SK-N-SH (cell line): ENCODE measurements at regions not wholly inside any gene's neighbourhood (a gene's known extent, or its start where the extent isn't known, plus 50 kb on each side); places are given as distances from the start of the nearest gene placed in this dataset.

ENCODE experiments used
- CTCF ChIA-PET: fragments of 300-600, 350-600 bp; formaldehyde crosslinking; extraction: SDS; loops from one replicate; lab custom pipeline; 2021; lab: Yijun Ruan, JAX
- POLR2A ChIA-PET: fragments of 350-600 bp; sonication (Branson Sonifier 250); formaldehyde crosslinking; extraction: SDS; loops from one replicate; lab custom pipeline; 2020; ENCODE audit warnings: antibody characterized with exemption, inconsistent platforms; lab: Yijun Ruan, JAX
- DNase-seq: peaks from one replicate; pipeline ENCODE4 v3.0.0; 2012
- H2AFZ ChIP-seq: fragments of 200-600 bp; sonication (generic); 2 replicates; pipeline ENCODE4 v1.8.1; 2016; ENCODE audit warnings: antibody characterized with exemption, mild to moderate bottlenecking, low read depth
- H3F3A ChIP-seq: fragments of 200-600 bp; sonication (generic); replicated peaks from 2 replicates; pipeline ENCODE3; 2016; ENCODE audit warnings: antibody characterized with exemption, mild to moderate bottlenecking; ENCODE audit not compliant: insufficient read depth
- H3K27ac ChIP-seq, 2 experiments: fragments of 200-500 bp in 1 of 2; fragments of 200-600 bp in 1 of 2; sonication (Bioruptor generic) in 1 of 2; sonication (generic), shearing (Covaris generic) in 1 of 2; 2 replicates each; pipeline versions ENCODE4 v1.5.1 to v1.6.1; 2014 to 2016; ENCODE audit warnings: low read depth in 2 of 2, inconsistent platforms in 1 of 2, low read length in 1 of 2, mild to moderate bottlenecking in 1 of 2, mixed read lengths in 1 of 2
- H3K27me3 ChIP-seq: fragments of 200-600 bp; sonication (generic), shearing (Covaris generic); 2 replicates; pipeline ENCODE4 v1.6.1; 2016; ENCODE audit warnings: mixed run types; ENCODE audit not compliant: insufficient read depth
- H3K36me3 ChIP-seq, 2 experiments: fragments of 200-500 bp in 1 of 2; fragments of 200-600 bp in 1 of 2; sonication (Bioruptor generic) in 1 of 2; sonication (generic) in 1 of 2; replicated peaks in 1 of 2; 2 replicates each; pipeline versions ENCODE3 to v1.5.1; 2014 to 2016; ENCODE audit warnings: low read length in 1 of 2, mild to moderate bottlenecking in 1 of 2; ENCODE audit not compliant: insufficient read depth in 2 of 2, control insufficient read depth in 1 of 2
- H3K4me1 ChIP-seq, 2 experiments: fragments of 200-500 bp in 1 of 2; fragments of 200-600 bp in 1 of 2; sonication (Bioruptor generic) in 1 of 2; sonication (generic), shearing (Covaris generic) in 1 of 2; 2 replicates each; pipeline versions ENCODE4 v1.5.1 to v1.6.1; 2014 to 2016; ENCODE audit warnings: low read depth in 1 of 2, low read length in 1 of 2, mixed run types in 1 of 2; ENCODE audit not compliant: insufficient read depth in 2 of 2, control insufficient read depth in 1 of 2
- H3K4me2 ChIP-seq: fragments of 200-600 bp; sonication (generic), shearing (Covaris generic); 2 replicates; pipeline ENCODE4 v1.6.1; 2017; ENCODE audit warnings: mixed run types
- H3K4me3 ChIP-seq, 2 experiments: fragments of 200-500 bp in 1 of 2; fragments of 200-600 bp in 1 of 2; sonication (Bioruptor generic) in 1 of 2; sonication (generic), shearing (Covaris generic) in 1 of 2; 2 replicates each; pipeline versions ENCODE4 v1.5.1 to v1.8.1; 2014 to 2016; ENCODE audit warnings: low read depth in 2 of 2, inconsistent platforms in 1 of 2, low read length in 1 of 2, mild to moderate bottlenecking in 1 of 2, mixed read lengths in 1 of 2, moderate library complexity in 1 of 2
- H3K79me2 ChIP-seq: fragments of 200-600 bp; sonication (generic); 2 replicates; pipeline ENCODE4 v1.8.1; 2017; ENCODE audit warnings: mild to moderate bottlenecking; ENCODE audit not compliant: insufficient read depth
- H3K9ac ChIP-seq: fragments of 200-600 bp; sonication (generic); 2 replicates; pipeline ENCODE4 v1.6.1; 2017; ENCODE audit warnings: mixed run types
- H3K9me2 ChIP-seq: fragments of 200-600 bp; sonication (generic); 2 replicates; pipeline ENCODE4 v1.6.1; 2017; ENCODE audit warnings: mixed run types
- H3K9me3 ChIP-seq: fragments of 200-600 bp; sonication (generic); 2 replicates; pipeline ENCODE4 v1.6.1; 2017; ENCODE audit warnings: mixed run types, mild to moderate bottlenecking, moderate library complexity
- H4K20me1 ChIP-seq: fragments of 200-600 bp; sonication (generic); 2 replicates; pipeline ENCODE4 v1.6.1; 2017; ENCODE audit warnings: mild to moderate bottlenecking, mixed run types; ENCODE audit not compliant: insufficient read depth
- ELF1 ChIP-seq: IDR thresholded peaks from 2 replicates; pipeline ENCODE4 v1.4.0; 2012
- EZH2phosphoT487 ChIP-seq: fragments of 200-600 bp; sonication (generic); IDR thresholded peaks from 2 replicates; pipeline ENCODE4 v1.6.1; 2017; ENCODE audit warnings: low read depth, mixed run types, mild to moderate bottlenecking, antibody characterized with exemption, moderate library complexity, borderline replicate concordance
- FOXM1 ChIP-seq: IDR thresholded peaks from 2 replicates; pipeline ENCODE4 v1.4.0; 2012; ENCODE audit warnings: low read depth, mild to moderate bottlenecking
- GABPA ChIP-seq: IDR thresholded peaks from 2 replicates; pipeline ENCODE4 v1.4.0; 2012; ENCODE audit warnings: low read depth, mild to moderate bottlenecking
- GATA2 ChIP-seq: sonication (generic); formaldehyde crosslinking; IDR thresholded peaks from 2 replicates; pipeline ENCODE4 v1.5.0; 2020; ENCODE audit warnings: mild to moderate bottlenecking, missing genetic modification reagents
- JUND ChIP-seq: IDR thresholded peaks from 2 replicates; pipeline ENCODE4 v1.4.0; 2012
- MXI1 ChIP-seq: IDR thresholded peaks from 2 replicates; pipeline ENCODE4 v1.6.1; 2012; ENCODE audit warnings: mild to moderate bottlenecking, low read depth, low read length, improper control_type of control experiment
- NFIC ChIP-seq: IDR thresholded peaks from 2 replicates; pipeline ENCODE4 v1.4.0; 2012; ENCODE audit warnings: borderline replicate concordance
- RAD21 ChIP-seq: IDR thresholded peaks from 2 replicates; pipeline ENCODE4 v1.6.1; 2012; ENCODE audit warnings: mild to moderate bottlenecking, low read length
- RCOR1 ChIP-seq: fragments of 150-350 bp; IDR thresholded peaks from 2 replicates; pipeline ENCODE4 v1.6.1; 2017; ENCODE audit warnings: antibody characterized with exemption, low read length
- RFX5 ChIP-seq: IDR thresholded peaks from 2 replicates; pipeline ENCODE4 v1.6.1; 2012; ENCODE audit warnings: mild to moderate bottlenecking, improper control_type of control experiment, low read length
- RXRA ChIP-seq: IDR thresholded peaks from 2 replicates; pipeline ENCODE4 v1.4.0; 2012; ENCODE audit warnings: low read depth, mild to moderate bottlenecking, borderline replicate concordance
- TCF12 ChIP-seq: IDR thresholded peaks from 2 replicates; pipeline ENCODE4 v1.4.0; 2012
- WGBS: methylation state at CpG from one replicate; pipeline ENCODE4 v1.1.6; 2017; ENCODE audit warnings: low lambda C conversion rate; 5-methylcytosine and 5-hydroxymethylcytosine counted together
- TF ChIP-seq, protein P1 (sequence below): fragments of 150-350 bp; IDR thresholded peaks from 2 replicates; pipeline ENCODE4 v1.6.1; 2016; ENCODE audit warnings: mild to moderate bottlenecking, low read depth, low read length
- TF ChIP-seq, protein P2 (sequence below): IDR thresholded peaks from 2 replicates; pipeline ENCODE4; 2012
- TF ChIP-seq, protein P3 (sequence below): IDR thresholded peaks from 2 replicates; pipeline ENCODE4 v1.4.0; 2012; ENCODE audit warnings: low read depth
- TF ChIP-seq, protein P4 (sequence below): IDR thresholded peaks from 2 replicates; pipeline ENCODE4 v1.4.0; 2012; ENCODE audit warnings: low read depth, borderline replicate concordance

DNA sequence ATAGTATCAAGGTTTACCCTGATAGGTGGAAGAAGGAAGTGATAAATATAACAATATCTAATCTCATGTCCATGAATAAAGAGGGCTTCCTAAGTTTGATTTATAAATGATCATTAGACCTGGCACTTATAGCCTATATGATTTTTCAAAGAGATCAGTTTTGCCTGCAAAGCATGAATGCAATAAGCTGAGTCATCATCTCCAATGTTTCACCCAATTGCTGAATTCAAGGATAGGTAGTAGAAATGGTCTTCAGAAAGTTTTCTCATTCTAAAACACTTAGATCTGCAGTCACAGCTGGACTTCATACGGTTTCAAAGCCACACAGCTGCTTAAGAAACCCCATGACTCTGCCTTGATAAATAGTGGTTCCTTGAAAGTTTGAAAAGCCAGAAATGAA lies 1722.8 kb downstream of the MAT2B start:
- H3K4me2 ChIP-seq, result no peak overlapping the region
- no peak overlapping the region for H3K9ac ChIP-seq
- CTCF ChIA-PET, result no interaction called here
- H3K4me1 ChIP-seq, result no peaks in the 10 kb centered on the region
- no peak overlapping the region for H3K27ac ChIP-seq
- H3K4me3 ChIP-seq, result no peak overlapping the region
- no peaks in the 10 kb centered on the region for H3F3A ChIP-seq
- no peak for TF ChIP-seq GATA2 (CRISPR knock-in tag)
- no peak for TF ChIP-seq GABPA
- no peak for TF ChIP-seq ELF1
- no peak for TF ChIP-seq TCF12
- TF ChIP-seq, protein P1, sequence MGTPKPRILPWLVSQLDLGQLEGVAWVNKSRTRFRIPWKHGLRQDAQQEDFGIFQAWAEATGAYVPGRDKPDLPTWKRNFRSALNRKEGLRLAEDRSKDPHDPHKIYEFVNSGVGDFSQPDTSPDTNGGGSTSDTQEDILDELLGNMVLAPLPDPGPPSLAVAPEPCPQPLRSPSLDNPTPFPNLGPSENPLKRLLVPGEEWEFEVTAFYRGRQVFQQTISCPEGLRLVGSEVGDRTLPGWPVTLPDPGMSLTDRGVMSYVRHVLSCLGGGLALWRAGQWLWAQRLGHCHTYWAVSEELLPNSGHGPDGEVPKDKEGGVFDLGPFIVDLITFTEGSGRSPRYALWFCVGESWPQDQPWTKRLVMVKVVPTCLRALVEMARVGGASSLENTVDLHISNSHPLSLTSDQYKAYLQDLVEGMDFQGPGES, result no peak
- TF ChIP-seq MXI1, result no peak
- no peak for TF ChIP-seq EZH2phosphoT487
- TF ChIP-seq, protein P2, sequence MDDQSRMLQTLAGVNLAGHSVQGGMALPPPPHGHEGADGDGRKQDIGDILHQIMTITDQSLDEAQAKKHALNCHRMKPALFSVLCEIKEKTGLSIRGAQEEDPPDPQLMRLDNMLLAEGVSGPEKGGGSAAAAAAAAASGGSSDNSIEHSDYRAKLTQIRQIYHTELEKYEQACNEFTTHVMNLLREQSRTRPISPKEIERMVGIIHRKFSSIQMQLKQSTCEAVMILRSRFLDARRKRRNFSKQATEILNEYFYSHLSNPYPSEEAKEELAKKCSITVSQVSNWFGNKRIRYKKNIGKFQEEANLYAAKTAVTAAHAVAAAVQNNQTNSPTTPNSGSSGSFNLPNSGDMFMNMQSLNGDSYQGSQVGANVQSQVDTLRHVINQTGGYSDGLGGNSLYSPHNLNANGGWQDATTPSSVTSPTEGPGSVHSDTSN, result no peak
- no peak for TF ChIP-seq RAD21
- TF ChIP-seq, protein P3, sequence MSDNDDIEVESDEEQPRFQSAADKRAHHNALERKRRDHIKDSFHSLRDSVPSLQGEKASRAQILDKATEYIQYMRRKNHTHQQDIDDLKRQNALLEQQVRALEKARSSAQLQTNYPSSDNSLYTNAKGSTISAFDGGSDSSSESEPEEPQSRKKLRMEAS, result no peak
- no peak for TF ChIP-seq RXRA
- TF ChIP-seq FOXM1, result no peak
- TF ChIP-seq, protein P4, sequence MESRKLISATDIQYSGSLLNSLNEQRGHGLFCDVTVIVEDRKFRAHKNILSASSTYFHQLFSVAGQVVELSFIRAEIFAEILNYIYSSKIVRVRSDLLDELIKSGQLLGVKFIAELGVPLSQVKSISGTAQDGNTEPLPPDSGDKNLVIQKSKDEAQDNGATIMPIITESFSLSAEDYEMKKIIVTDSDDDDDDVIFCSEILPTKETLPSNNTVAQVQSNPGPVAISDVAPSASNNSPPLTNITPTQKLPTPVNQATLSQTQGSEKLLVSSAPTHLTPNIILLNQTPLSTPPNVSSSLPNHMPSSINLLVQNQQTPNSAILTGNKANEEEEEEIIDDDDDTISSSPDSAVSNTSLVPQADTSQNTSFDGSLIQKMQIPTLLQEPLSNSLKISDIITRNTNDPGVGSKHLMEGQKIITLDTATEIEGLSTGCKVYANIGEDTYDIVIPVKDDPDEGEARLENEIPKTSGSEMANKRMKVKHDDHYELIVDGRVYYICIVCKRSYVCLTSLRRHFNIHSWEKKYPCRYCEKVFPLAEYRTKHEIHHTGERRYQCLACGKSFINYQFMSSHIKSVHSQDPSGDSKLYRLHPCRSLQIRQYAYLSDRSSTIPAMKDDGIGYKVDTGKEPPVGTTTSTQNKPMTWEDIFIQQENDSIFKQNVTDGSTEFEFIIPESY, result no peak
- no peak for TF ChIP-seq RFX5
- no peak for TF ChIP-seq NFIC
- no peak for TF ChIP-seq JUND
- no peak for TF ChIP-seq RCOR1
- POLR2A ChIA-PET, result no interaction called here
- DNase-seq, result no peak
- no peaks in the 10 kb centered on the region for H3K9me3 ChIP-seq
- no peaks in the 10 kb centered on the region for H3K27me3 ChIP-seq
- H2AFZ ChIP-seq, result no peak overlapping the region
- H4K20me1 ChIP-seq, result no peaks in the 10 kb centered on the region
- H3K79me2 ChIP-seq, result no peaks in the 10 kb centered on the region
- WGBS, result 25% methylated on average over 1 of the region's 1 CpG
- H3K36me3 ChIP-seq, result no peaks in the 10 kb centered on the region
- no peaks in the 10 kb centered on the region for H3K9me2 ChIP-seq
